GM23338 (cell line): ENCODE measurements at regions not wholly inside any gene's neighbourhood (a gene's known extent, or its start where the extent isn't known, plus 50 kb on each side); places are given as distances from the start of the nearest gene placed in this dataset.

Experiments
- CREB1 ChIP-seq: fragments of 250-450 bp; sonication (Bioruptor Pico); IDR thresholded peaks from 2 replicates; pipeline ENCODE4 v1.5.0; 2020; ENCODE audit warnings: low read depth, mild to moderate bottlenecking, moderate library complexity
- EZH2 ChIP-seq: fragments of 200-600 bp; sonication (generic); IDR thresholded peaks from one replicate; pipeline ENCODE4 v1.8.0; 2017; ENCODE audit warnings: antibody characterized with exemption, mild to moderate bottlenecking, low read depth; ENCODE audit not compliant: unreplicated experiment
- EZH2phosphoT487 ChIP-seq: fragments of 200-600 bp; sonication (generic); IDR thresholded peaks from one replicate; pipeline ENCODE4 v1.8.1; 2018; ENCODE audit warnings: antibody characterized with exemption; ENCODE audit not compliant: unreplicated experiment
- JUNB ChIP-seq: IDR thresholded peaks from one replicate; pipeline ENCODE4 v1.6.1; 2016; ENCODE audit warnings: antibody characterized with exemption; ENCODE audit not compliant: unreplicated experiment
- NANOG ChIP-seq: IDR thresholded peaks from 2 replicates; pipeline ENCODE4 v1.6.1; 2016; ENCODE audit warnings: antibody characterized with exemption, borderline replicate concordance
- POLR2AphosphoS5 ChIP-seq: IDR thresholded peaks from 2 replicates; pipeline ENCODE4 v1.6.1; 2016; ENCODE audit warnings: antibody characterized with exemption, low read depth
- REST ChIP-seq: IDR thresholded peaks from one replicate; pipeline ENCODE4 v1.6.1; 2018; ENCODE audit warnings: antibody characterized with exemption; ENCODE audit not compliant: unreplicated experiment
- STAT1 ChIP-seq: IDR thresholded peaks from one replicate; pipeline ENCODE4 v1.6.1; 2016; ENCODE audit warnings: antibody characterized with exemption; ENCODE audit not compliant: unreplicated experiment
- ZNF114 ChIP-seq: fragments of 250-450 bp; sonication (Bioruptor Pico); IDR thresholded peaks from 2 replicates; pipeline ENCODE4 v1.5.0; 2020; ENCODE audit warnings: mild to moderate bottlenecking, moderate library complexity
- ZNF331 ChIP-seq: fragments of 250-450 bp; sonication (Bioruptor Pico); IDR thresholded peaks from 2 replicates; pipeline ENCODE4 v1.5.0; 2020; ENCODE audit warnings: low read depth, mild to moderate bottlenecking, moderate library complexity
- TF ChIP-seq, protein P1 (sequence below), 2 experiments: fragments of 200-600 bp in 1 of 2; sonication (generic) in 1 of 2; conservative IDR thresholded peaks; 2 replicates each; pipeline versions ENCODE4 v1.5.1 to v1.6.1; 2016 to 2017; ENCODE audit warnings: antibody characterized with exemption in 2 of 2, low read depth in 2 of 2, mild to moderate bottlenecking in 2 of 2, moderate library complexity in 1 of 2
- TF ChIP-seq, protein P2 (sequence below): IDR thresholded peaks from 2 replicates; pipeline ENCODE4 v1.6.1; 2016; ENCODE audit warnings: antibody characterized with exemption
- TF ChIP-seq, protein P3 (sequence below): fragments of 250-450 bp; sonication (Bioruptor Pico); IDR thresholded peaks from 2 replicates; pipeline ENCODE4 v1.5.0; 2020; ENCODE audit warnings: mild to moderate bottlenecking, moderate library complexity

- TF ChIP-seq, protein P1, sequence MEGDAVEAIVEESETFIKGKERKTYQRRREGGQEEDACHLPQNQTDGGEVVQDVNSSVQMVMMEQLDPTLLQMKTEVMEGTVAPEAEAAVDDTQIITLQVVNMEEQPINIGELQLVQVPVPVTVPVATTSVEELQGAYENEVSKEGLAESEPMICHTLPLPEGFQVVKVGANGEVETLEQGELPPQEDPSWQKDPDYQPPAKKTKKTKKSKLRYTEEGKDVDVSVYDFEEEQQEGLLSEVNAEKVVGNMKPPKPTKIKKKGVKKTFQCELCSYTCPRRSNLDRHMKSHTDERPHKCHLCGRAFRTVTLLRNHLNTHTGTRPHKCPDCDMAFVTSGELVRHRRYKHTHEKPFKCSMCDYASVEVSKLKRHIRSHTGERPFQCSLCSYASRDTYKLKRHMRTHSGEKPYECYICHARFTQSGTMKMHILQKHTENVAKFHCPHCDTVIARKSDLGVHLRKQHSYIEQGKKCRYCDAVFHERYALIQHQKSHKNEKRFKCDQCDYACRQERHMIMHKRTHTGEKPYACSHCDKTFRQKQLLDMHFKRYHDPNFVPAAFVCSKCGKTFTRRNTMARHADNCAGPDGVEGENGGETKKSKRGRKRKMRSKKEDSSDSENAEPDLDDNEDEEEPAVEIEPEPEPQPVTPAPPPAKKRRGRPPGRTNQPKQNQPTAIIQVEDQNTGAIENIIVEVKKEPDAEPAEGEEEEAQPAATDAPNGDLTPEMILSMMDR (conservative IDR thresholded peaks at IDR 0.05; ENCODE audit: low read depth in 2 of 2) = no peak
- TF ChIP-seq REST = no peak
- TF ChIP-seq POLR2AphosphoS5 = no peak
- no peak for TF ChIP-seq EZH2
- no peak for TF ChIP-seq EZH2phosphoT487
- TF ChIP-seq CREB1 = no peak
- TF ChIP-seq, protein P2, sequence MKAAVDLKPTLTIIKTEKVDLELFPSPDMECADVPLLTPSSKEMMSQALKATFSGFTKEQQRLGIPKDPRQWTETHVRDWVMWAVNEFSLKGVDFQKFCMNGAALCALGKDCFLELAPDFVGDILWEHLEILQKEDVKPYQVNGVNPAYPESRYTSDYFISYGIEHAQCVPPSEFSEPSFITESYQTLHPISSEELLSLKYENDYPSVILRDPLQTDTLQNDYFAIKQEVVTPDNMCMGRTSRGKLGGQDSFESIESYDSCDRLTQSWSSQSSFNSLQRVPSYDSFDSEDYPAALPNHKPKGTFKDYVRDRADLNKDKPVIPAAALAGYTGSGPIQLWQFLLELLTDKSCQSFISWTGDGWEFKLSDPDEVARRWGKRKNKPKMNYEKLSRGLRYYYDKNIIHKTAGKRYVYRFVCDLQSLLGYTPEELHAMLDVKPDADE = no peak
- TF ChIP-seq JUNB = no peak
- no peak for TF ChIP-seq ZNF331 (CRISPR knock-in tag)
- TF ChIP-seq, protein P3, sequence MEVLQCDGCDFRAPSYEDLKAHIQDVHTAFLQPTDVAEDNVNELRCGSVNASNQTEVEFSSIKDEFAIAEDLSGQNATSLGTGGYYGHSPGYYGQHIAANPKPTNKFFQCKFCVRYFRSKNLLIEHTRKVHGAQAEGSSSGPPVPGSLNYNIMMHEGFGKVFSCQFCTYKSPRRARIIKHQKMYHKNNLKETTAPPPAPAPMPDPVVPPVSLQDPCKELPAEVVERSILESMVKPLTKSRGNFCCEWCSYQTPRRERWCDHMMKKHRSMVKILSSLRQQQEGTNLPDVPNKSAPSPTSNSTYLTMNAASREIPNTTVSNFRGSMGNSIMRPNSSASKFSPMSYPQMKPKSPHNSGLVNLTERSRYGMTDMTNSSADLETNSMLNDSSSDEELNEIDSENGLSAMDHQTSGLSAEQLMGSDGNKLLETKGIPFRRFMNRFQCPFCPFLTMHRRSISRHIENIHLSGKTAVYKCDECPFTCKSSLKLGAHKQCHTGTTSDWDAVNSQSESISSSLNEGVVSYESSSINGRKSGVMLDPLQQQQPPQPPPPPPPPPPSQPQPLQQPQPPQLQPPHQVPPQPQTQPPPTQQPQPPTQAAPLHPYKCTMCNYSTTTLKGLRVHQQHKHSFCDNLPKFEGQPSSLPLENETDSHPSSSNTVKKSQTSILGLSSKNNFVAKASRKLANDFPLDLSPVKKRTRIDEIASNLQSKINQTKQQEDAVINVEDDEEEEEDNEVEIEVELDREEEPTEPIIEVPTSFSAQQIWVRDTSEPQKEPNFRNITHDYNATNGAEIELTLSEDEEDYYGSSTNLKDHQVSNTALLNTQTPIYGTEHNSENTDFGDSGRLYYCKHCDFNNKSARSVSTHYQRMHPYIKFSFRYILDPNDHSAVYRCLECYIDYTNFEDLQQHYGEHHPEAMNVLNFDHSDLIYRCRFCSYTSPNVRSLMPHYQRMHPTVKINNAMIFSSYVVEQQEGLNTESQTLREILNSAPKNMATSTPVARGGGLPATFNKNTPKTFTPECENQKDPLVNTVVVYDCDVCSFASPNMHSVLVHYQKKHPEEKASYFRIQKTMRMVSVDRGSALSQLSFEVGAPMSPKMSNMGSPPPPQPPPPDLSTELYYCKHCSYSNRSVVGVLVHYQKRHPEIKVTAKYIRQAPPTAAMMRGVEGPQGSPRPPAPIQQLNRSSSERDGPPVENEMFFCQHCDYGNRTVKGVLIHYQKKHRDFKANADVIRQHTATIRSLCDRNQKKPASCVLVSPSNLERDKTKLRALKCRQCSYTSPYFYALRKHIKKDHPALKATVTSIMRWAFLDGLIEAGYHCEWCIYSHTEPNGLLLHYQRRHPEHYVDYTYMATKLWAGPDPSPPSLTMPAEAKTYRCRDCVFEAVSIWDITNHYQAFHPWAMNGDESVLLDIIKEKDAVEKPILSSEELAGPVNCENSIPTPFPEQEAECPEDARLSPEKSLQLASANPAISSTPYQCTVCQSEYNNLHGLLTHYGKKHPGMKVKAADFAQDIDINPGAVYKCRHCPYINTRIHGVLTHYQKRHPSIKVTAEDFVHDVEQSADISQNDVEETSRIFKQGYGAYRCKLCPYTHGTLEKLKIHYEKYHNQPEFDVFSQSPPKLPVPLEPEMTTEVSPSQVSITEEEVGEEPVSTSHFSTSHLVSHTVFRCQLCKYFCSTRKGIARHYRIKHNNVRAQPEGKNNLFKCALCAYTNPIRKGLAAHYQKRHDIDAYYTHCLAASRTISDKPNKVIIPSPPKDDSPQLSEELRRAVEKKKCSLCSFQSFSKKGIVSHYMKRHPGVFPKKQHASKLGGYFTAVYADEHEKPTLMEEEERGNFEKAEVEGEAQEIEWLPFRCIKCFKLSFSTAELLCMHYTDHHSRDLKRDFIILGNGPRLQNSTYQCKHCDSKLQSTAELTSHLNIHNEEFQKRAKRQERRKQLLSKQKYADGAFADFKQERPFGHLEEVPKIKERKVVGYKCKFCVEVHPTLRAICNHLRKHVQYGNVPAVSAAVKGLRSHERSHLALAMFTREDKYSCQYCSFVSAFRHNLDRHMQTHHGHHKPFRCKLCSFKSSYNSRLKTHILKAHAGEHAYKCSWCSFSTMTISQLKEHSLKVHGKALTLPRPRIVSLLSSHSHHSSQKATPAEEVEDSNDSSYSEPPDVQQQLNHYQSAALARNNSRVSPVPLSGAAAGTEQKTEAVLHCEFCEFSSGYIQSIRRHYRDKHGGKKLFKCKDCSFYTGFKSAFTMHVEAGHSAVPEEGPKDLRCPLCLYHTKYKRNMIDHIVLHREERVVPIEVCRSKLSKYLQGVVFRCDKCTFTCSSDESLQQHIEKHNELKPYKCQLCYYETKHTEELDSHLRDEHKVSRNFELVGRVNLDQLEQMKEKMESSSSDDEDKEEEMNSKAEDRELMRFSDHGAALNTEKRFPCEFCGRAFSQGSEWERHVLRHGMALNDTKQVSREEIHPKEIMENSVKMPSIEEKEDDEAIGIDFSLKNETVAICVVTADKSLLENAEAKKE = no peak
- no peak for TF ChIP-seq STAT1
- no peak for TF ChIP-seq ZNF114 (CRISPR knock-in tag)
- TF ChIP-seq NANOG = no peak
Observed at GRCh38 chr10:4676566-4676965, 149.4 kb upstream of the AKR1E2 start.
